H9 (cell line): ENCODE measurements at regions not wholly inside any gene's neighbourhood (a gene's known extent, or its start where the extent isn't known, plus 50 kb on each side); places are given as distances from the start of the nearest gene placed in this dataset.
A peak's percentile ranks its signal among the peaks of the same experiment; 100 is the strongest.

Experiments
- DNase-seq: peaks from one replicate; pipeline ENCODE4 v3.0.0-alpha.2; 2017
- H2AFZ ChIP-seq: one replicate; pipeline ENCODE4 v1.6.1; 2013; ENCODE audit warnings: mild to moderate bottlenecking, low read length, control low read depth, moderate library complexity
- H2AK5ac ChIP-seq: 2 replicates; pipeline ENCODE4 v1.6.1; 2013; ENCODE audit warnings: low read length, control low read depth, mixed read lengths; ENCODE audit not compliant: insufficient read length
- H2BK120ac ChIP-seq: one replicate; pipeline ENCODE4 v1.6.1; 2013; ENCODE audit warnings: low read depth, mild to moderate bottlenecking, low read length, control low read depth, inconsistent platforms; ENCODE audit not compliant: poor library complexity, severe bottlenecking
- H2BK12ac ChIP-seq: 2 replicates; pipeline ENCODE4 v1.6.1; 2013; ENCODE audit warnings: low read length, control low read depth, mixed read lengths, low read depth; ENCODE audit not compliant: insufficient read length
- H2BK15ac ChIP-seq: 2 replicates; pipeline ENCODE4 v1.6.1; 2013; ENCODE audit warnings: low read depth, low read length, control low read depth
- H2BK20ac ChIP-seq: one replicate; pipeline ENCODE4 v1.6.1; 2013; ENCODE audit warnings: low read depth, mild to moderate bottlenecking, low read length, control low read depth, inconsistent platforms; ENCODE audit not compliant: poor library complexity, severe bottlenecking
- H2BK5ac ChIP-seq: 2 replicates; pipeline ENCODE4 v1.6.1; 2013; ENCODE audit warnings: low read length, control low read depth, mixed read lengths; ENCODE audit not compliant: insufficient read length
- H3K14ac ChIP-seq: 2 replicates; pipeline ENCODE4 v1.6.1; 2013; ENCODE audit warnings: low read length, control low read depth; ENCODE audit not compliant: insufficient read depth
- H3K18ac ChIP-seq: 2 replicates; pipeline ENCODE4 v1.6.1; 2013; ENCODE audit warnings: low read depth, mild to moderate bottlenecking, mixed read lengths, low read length, control low read depth; ENCODE audit not compliant: insufficient read length
- H3K23ac ChIP-seq: 2 replicates; pipeline ENCODE4 v1.6.1; 2013; ENCODE audit warnings: low read length, control low read depth, mixed read lengths, low read depth; ENCODE audit not compliant: insufficient read length
- H3K23me2 ChIP-seq: 2 replicates; pipeline ENCODE4 v1.6.1; 2013; ENCODE audit warnings: low read depth, mild to moderate bottlenecking, mixed read lengths, low read length, control low read depth; ENCODE audit not compliant: insufficient read length, poor library complexity, severe bottlenecking
- H3K27ac ChIP-seq: 2 replicates; pipeline ENCODE4 v1.5.1; 2013; ENCODE audit warnings: low read length, control low read depth, mixed read lengths, low read depth; ENCODE audit not compliant: insufficient read length
- H3K27me3 ChIP-seq: 2 replicates; pipeline ENCODE4 v1.6.1; 2013; ENCODE audit warnings: low read length, control low read depth, inconsistent platforms; ENCODE audit not compliant: insufficient read depth
- H3K4ac ChIP-seq: 2 replicates; pipeline ENCODE4 v1.6.1; 2013; ENCODE audit warnings: low read depth, mild to moderate bottlenecking, control low read depth, inconsistent platforms, low read length, moderate library complexity
- H3K4me1 ChIP-seq: 2 replicates; pipeline ENCODE4 v1.6.1; 2013; ENCODE audit warnings: low read length, control low read depth, inconsistent platforms; ENCODE audit not compliant: insufficient read depth
- H3K4me2 ChIP-seq: 2 replicates; pipeline ENCODE4 v1.6.1; 2013; ENCODE audit warnings: low read length, control low read depth, mixed read lengths; ENCODE audit not compliant: insufficient read length, insufficient read depth
- H3K56ac ChIP-seq: 2 replicates; pipeline ENCODE4 v1.6.1; 2013; ENCODE audit warnings: low read depth, mild to moderate bottlenecking, mixed read lengths, low read length, control low read depth; ENCODE audit not compliant: insufficient read length
- H3K79me1 ChIP-seq: 2 replicates; pipeline ENCODE4 v1.6.1; 2013; ENCODE audit warnings: low read depth, mild to moderate bottlenecking, moderate library complexity, low read length, control low read depth, inconsistent platforms; ENCODE audit not compliant: insufficient read depth, poor library complexity, severe bottlenecking
- H3K79me2 ChIP-seq: 2 replicates; pipeline ENCODE4 v1.6.1; 2013; ENCODE audit warnings: low read length, control low read depth, inconsistent platforms; ENCODE audit not compliant: insufficient read depth
- H3K9ac ChIP-seq: 2 replicates; pipeline ENCODE4 v1.6.1; 2013; ENCODE audit warnings: low read length, control low read depth, mixed read lengths; ENCODE audit not compliant: insufficient read length; ENCODE audit errors: extremely low read depth
- H3K9me3 ChIP-seq: one replicate; pipeline ENCODE4 v1.6.1; 2013; ENCODE audit warnings: low read depth, low read length, inconsistent platforms; ENCODE audit not compliant: control insufficient read depth
- H3T11ph ChIP-seq: one replicate; pipeline ENCODE4 v1.6.1; 2013; ENCODE audit warnings: mild to moderate bottlenecking, low read length, control low read depth, inconsistent platforms
- H4K20me1 ChIP-seq: one replicate; pipeline ENCODE4 v1.6.1; 2013; ENCODE audit not compliant: control insufficient read depth, insufficient read length, insufficient read depth
- H4K5ac ChIP-seq: 2 replicates; pipeline ENCODE4 v1.6.1; 2013; ENCODE audit warnings: low read depth, mild to moderate bottlenecking, mixed read lengths, low read length, control low read depth; ENCODE audit not compliant: insufficient read length
- H4K8ac ChIP-seq: replicated peaks from 2 replicates; pipeline ENCODE4 v1.6.1; 2013; ENCODE audit warnings: low read length, control low read depth, mixed read lengths, low read depth; ENCODE audit not compliant: insufficient read length
- H4K91ac ChIP-seq: 2 replicates; pipeline ENCODE4 v1.6.1; 2013; ENCODE audit warnings: low read depth, mild to moderate bottlenecking, moderate library complexity, mixed read lengths, low read length, control low read depth; ENCODE audit not compliant: insufficient read length
- H3K27ac Mint-ChIP-seq, 3 experiments: 2 replicates in 2 of 3; 3 replicates in 1 of 3; pipeline ENCODE4 v1.8.0; 2020 to 2021; ENCODE audit warnings: mixed read lengths in 3 of 3, mild to moderate bottlenecking in 1 of 3, moderate library complexity in 1 of 3
- H3K27me3 Mint-ChIP-seq: 2 replicates; pipeline ENCODE4 v1.8.0; 2021; ENCODE audit warnings: low read depth, mild to moderate bottlenecking, moderate library complexity, mixed read lengths
- H3K36me3 Mint-ChIP-seq, 3 experiments: 2 replicates in 2 of 3; 3 replicates in 1 of 3; pipeline ENCODE4 v1.8.0; 2020 to 2021; ENCODE audit warnings: low read depth in 3 of 3, mixed read lengths in 3 of 3; ENCODE audit not compliant: insufficient read depth in 1 of 3
- H3K4me1 Mint-ChIP-seq, 2 experiments: 2 replicates each; pipeline ENCODE4 v1.8.0; 2020; ENCODE audit warnings: mixed read lengths in 2 of 2
- H3K4me3 Mint-ChIP-seq, 2 experiments: 2 replicates in 1 of 2; 3 replicates in 1 of 2; pipeline ENCODE4 v1.8.0; 2020 to 2021; ENCODE audit warnings: mild to moderate bottlenecking in 2 of 2, mixed read lengths in 2 of 2, moderate library complexity in 1 of 2
- H3K9me3 Mint-ChIP-seq, 2 experiments: 2 replicates in 1 of 2; 3 replicates in 1 of 2; pipeline ENCODE4 v1.8.0; 2020; ENCODE audit warnings: mild to moderate bottlenecking in 2 of 2, mixed read lengths in 2 of 2, moderate library complexity in 1 of 2
- CTCF ChIP-seq: fragments of 200-600 bp; sonication (generic); conservative IDR thresholded peaks from 3 replicates; pipeline ENCODE4 v1.8.0; 2021; ENCODE audit warnings: antibody characterized with exemption, mild to moderate bottlenecking

DNA sequence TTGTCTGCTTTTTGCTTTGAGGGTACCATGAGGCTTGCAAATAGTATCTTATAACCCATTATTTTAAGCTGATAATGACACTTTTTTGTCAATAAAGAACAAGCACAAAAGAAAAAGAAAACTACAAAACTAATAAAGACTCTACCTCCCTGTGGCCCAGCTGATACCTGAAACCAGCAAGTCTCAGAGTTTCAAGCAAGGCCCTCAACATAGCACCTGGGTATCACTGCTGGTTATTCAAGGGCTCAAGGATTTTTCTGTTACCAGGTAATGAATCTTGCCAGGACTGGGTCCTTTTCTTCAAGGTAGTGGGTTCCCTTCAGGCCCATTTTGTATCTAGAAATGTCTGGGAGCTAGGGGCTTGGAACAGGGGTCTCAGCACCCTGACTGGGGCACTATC is 281.6 kb upstream of the C11orf87 start:
- no peak overlapping the region for H2BK120ac ChIP-seq
- no peak overlapping the region for H3K9ac ChIP-seq
- H4K20me1 ChIP-seq: no peaks in the 10 kb centered on the region
- no peaks in the 10 kb centered on the region for H3K23me2 ChIP-seq
- H2BK5ac ChIP-seq: no peak overlapping the region
- H4K91ac ChIP-seq: no peak overlapping the region
- H3K27me3 Mint-ChIP-seq: no peaks in the 10 kb centered on the region
- H3K79me1 ChIP-seq: no peaks in the 10 kb centered on the region
- no peaks in the 10 kb centered on the region for H3K79me2 ChIP-seq
- no peak overlapping the region for H2BK15ac ChIP-seq
- peaks cover 0 to 2% of the 10 kb centered on the region in 2 experiments; a peak in 2 of 5 replicates for H3K9me3 Mint-ChIP-seq
- H3K4me2 ChIP-seq: no peak overlapping the region
- H3K14ac ChIP-seq: 0 out of 2 replicates have a peak overlapping the region, but pooled peaks have one; percentile 29
- no peaks in the 10 kb centered on the region for H3K9me3 ChIP-seq
- no peak overlapping the region for H3T11ph ChIP-seq
- H3K18ac ChIP-seq: no peak overlapping the region
- no peak for TF ChIP-seq CTCF
- no peak overlapping the region for H2AK5ac ChIP-seq
- H4K5ac ChIP-seq: no peak overlapping the region
- no peak overlapping the region for H3K23ac ChIP-seq
- DNase-seq: no peak
- H3K4me1 Mint-ChIP-seq: peaks cover 4 to 9% of the 10 kb centered on the region in 2 experiments
- no peak overlapping the region for H3K56ac ChIP-seq
- no peak overlapping the region for H2BK12ac ChIP-seq
- no peak overlapping the region for H4K8ac ChIP-seq
- H3K27ac Mint-ChIP-seq: no peak overlapping the region; a peak in 1 of 7 replicates
- H3K4me1 ChIP-seq: no peaks in the 10 kb centered on the region
- no peak overlapping the region for H2BK20ac ChIP-seq
- H3K4ac ChIP-seq: no peak overlapping the region
- no peak overlapping the region for H3K27ac ChIP-seq
- H3K36me3 Mint-ChIP-seq: no peaks in the 10 kb centered on the region
- H3K27me3 ChIP-seq: no peaks in the 10 kb centered on the region
- H2AFZ ChIP-seq: no peak overlapping the region
- H3K4me3 Mint-ChIP-seq: no peak overlapping the region
